IMR-90 (cell line): ENCODE measurements at regions not wholly inside any gene's neighbourhood (a gene's known extent, or its start where the extent isn't known, plus 50 kb on each side); places are given as distances from the start of the nearest gene placed in this dataset.

ENCODE experiments used
- ATAC-seq: fragments of 200-7000 bp; cut with Tn5 transposase; 2 replicates; pipeline ENCODE4 v1.9.1; 2020; ENCODE audit warnings: low read depth, mild to moderate bottlenecking, moderate library complexity
- BruUV-seq: library from RNA; stranded (reverse); fragments of 400-500 nt; replicated peaks from 2 replicates; lab custom pipeline; 2021; lab: Mats Ljungman, UMichigan
- CTCF ChIA-PET: fragments of 300-600 bp; formaldehyde crosslinking; extraction: SDS; loops from one replicate; lab custom pipeline; 2021; ENCODE audit warnings: antibody characterized with exemption; lab: Yijun Ruan, JAX
- POLR2A ChIA-PET: fragments of 300-600 bp; sonication (Branson Sonifier 250); formaldehyde crosslinking; loops from one replicate; lab custom pipeline; 2022; ENCODE audit warnings: antibody characterized with exemption; ENCODE audit not compliant: unreplicated experiment; lab: Charles Lee
- DNase-seq: peaks from one replicate; pipeline ENCODE4 v3.0.0; 2013
- H2AFZ ChIP-seq: replicated peaks from 2 replicates; pipeline ENCODE3; 2013; ENCODE audit warnings: low read length, mild to moderate bottlenecking; ENCODE audit not compliant: poor library complexity
- H2AK5ac ChIP-seq: 2 replicates; pipeline ENCODE4 v1.6.1; 2013; ENCODE audit warnings: low read depth, low read length, inconsistent platforms
- H2AK9ac ChIP-seq: replicated peaks from 2 replicates; pipeline ENCODE3; 2013; ENCODE audit warnings: mild to moderate bottlenecking, low read depth, low read length, moderate library complexity; ENCODE audit not compliant: poor library complexity
- H2BK120ac ChIP-seq: 2 replicates; pipeline ENCODE4 v1.6.1; 2013; ENCODE audit warnings: low read depth, low read length, inconsistent platforms
- H2BK15ac ChIP-seq: 3 replicates; pipeline ENCODE4 v1.6.1; 2013; ENCODE audit warnings: low read depth, low read length, inconsistent platforms
- H2BK20ac ChIP-seq: 2 replicates; pipeline ENCODE4 v1.6.1; 2013; ENCODE audit warnings: low read depth, mild to moderate bottlenecking, inconsistent platforms, low read length, moderate library complexity
- H2BK5ac ChIP-seq: 2 replicates; pipeline ENCODE4 v1.6.1; 2013; ENCODE audit warnings: mild to moderate bottlenecking, low read depth, low read length, inconsistent platforms; ENCODE audit not compliant: poor library complexity, severe bottlenecking
- H3K14ac ChIP-seq: replicated peaks from 2 replicates; pipeline ENCODE4 v1.6.1; 2013; ENCODE audit warnings: low read depth, low read length, inconsistent platforms
- H3K18ac ChIP-seq: 2 replicates; pipeline ENCODE4 v1.6.1; 2013; ENCODE audit warnings: low read depth, low read length, control low read depth
- H3K23ac ChIP-seq: 2 replicates; pipeline ENCODE4 v1.6.1; 2013; ENCODE audit warnings: low read depth, low read length, inconsistent platforms
- H3K27ac ChIP-seq: 2 replicates; pipeline ENCODE4 v1.5.1; 2013; ENCODE audit warnings: mild to moderate bottlenecking, control low read depth, low read length; ENCODE audit not compliant: insufficient read depth
- H3K27me3 ChIP-seq: 2 replicates; pipeline ENCODE4 v1.6.1; 2013; ENCODE audit warnings: low read length; ENCODE audit not compliant: control insufficient read depth, insufficient read depth
- H3K36me3 ChIP-seq: 2 replicates; pipeline ENCODE4 v1.6.1; 2013; ENCODE audit warnings: low read length, mixed read lengths; ENCODE audit not compliant: control insufficient read depth, insufficient read depth
- H3K4ac ChIP-seq: 2 replicates; pipeline ENCODE4 v1.6.1; 2013; ENCODE audit warnings: low read depth, low read length, inconsistent platforms
- H3K4me1 ChIP-seq: 2 replicates; pipeline ENCODE4 v1.6.1; 2013; ENCODE audit warnings: low read length, mixed read lengths; ENCODE audit not compliant: control insufficient read depth, insufficient read depth
- H3K4me2 ChIP-seq: 2 replicates; pipeline ENCODE4 v1.6.1; 2013; ENCODE audit warnings: low read depth, mild to moderate bottlenecking, control low read depth, low read length, moderate library complexity
- H3K4me3 ChIP-seq: 2 replicates; pipeline ENCODE4 v1.5.1; 2013; ENCODE audit warnings: low read depth, mild to moderate bottlenecking, control low read depth, low read length, moderate library complexity; ENCODE audit not compliant: insufficient read depth
- H3K56ac ChIP-seq: 2 replicates; pipeline ENCODE4 v1.6.1; 2013; ENCODE audit warnings: low read length, inconsistent platforms; ENCODE audit not compliant: insufficient read depth; ENCODE audit errors: extremely low read depth
- H3K79me1 ChIP-seq, 2 experiments: 2 replicates each; pipeline ENCODE4 v1.6.1; 2013; ENCODE audit warnings: low read length in 2 of 2, inconsistent platforms in 1 of 2, low read depth in 1 of 2
- H3K9ac ChIP-seq: 2 replicates; pipeline ENCODE4 v1.6.1; 2013; ENCODE audit warnings: low read depth, low read length, control low read depth
- H3K9me1 ChIP-seq: 2 replicates; pipeline ENCODE4 v1.6.1; 2013; ENCODE audit warnings: low read length, inconsistent platforms; ENCODE audit not compliant: insufficient read depth
- H3K9me3 ChIP-seq: 2 replicates; pipeline ENCODE4 v1.6.1; 2013; ENCODE audit warnings: low read length; ENCODE audit not compliant: control insufficient read depth, insufficient read depth
- H4K20me1 ChIP-seq: 2 replicates; pipeline ENCODE4 v1.6.1; 2013; ENCODE audit warnings: low read length, inconsistent platforms; ENCODE audit not compliant: insufficient read depth
- H4K5ac ChIP-seq: 2 replicates; pipeline ENCODE4 v1.6.1; 2013; ENCODE audit warnings: mild to moderate bottlenecking, low read depth, low read length, control low read depth
- H4K8ac ChIP-seq, 2 experiments: 2 replicates each; pipeline ENCODE4 v1.6.1; 2013; ENCODE audit warnings: low read depth in 2 of 2, low read length in 2 of 2, control low read depth in 1 of 2, inconsistent platforms in 1 of 2
- H4K91ac ChIP-seq: 2 replicates; pipeline ENCODE4 v1.6.1; 2013; ENCODE audit warnings: low read depth, low read length, inconsistent platforms; ENCODE audit not compliant: insufficient read depth
- CEBPB ChIP-seq: IDR thresholded peaks from 2 replicates; pipeline ENCODE4 v1.6.1; 2012; ENCODE audit warnings: low read depth, low read length, improper control_type of control experiment
- ELK1 ChIP-seq: fragments of 150-350 bp; IDR thresholded peaks from 2 replicates; pipeline ENCODE4 v1.6.1; 2016; ENCODE audit warnings: low read depth, mild to moderate bottlenecking, low read length, moderate library complexity, borderline replicate concordance
- MXI1 ChIP-seq: IDR thresholded peaks from 2 replicates; pipeline ENCODE4 v1.6.1; 2012; ENCODE audit warnings: low read depth, mild to moderate bottlenecking, low read length, moderate library complexity, borderline replicate concordance
- NFE2L2 ChIP-seq: fragments of 150-350 bp; IDR thresholded peaks from 2 replicates; pipeline ENCODE4 v1.6.1; 2016; ENCODE audit warnings: low read depth, mild to moderate bottlenecking, low read length
- RFX5 ChIP-seq: IDR thresholded peaks from 2 replicates; pipeline ENCODE4 v1.8.0; 2012; ENCODE audit warnings: low read depth, mild to moderate bottlenecking, low read length, moderate library complexity
- WGBS, 2 experiments: methylation state at CpG; one replicate each; pipeline versions ENCODE4 v1.1.5 to v1.1.7; 2013; ENCODE audit warnings: missing lambda C conversion rate in 2 of 2; ENCODE audit not compliant: insufficient read length in 1 of 2; ENCODE audit errors: extremely low coverage in 2 of 2; 5-methylcytosine and 5-hydroxymethylcytosine counted together
- dilution Hi-C: fragments of 300-500 bp; cut with HindIII; formaldehyde crosslinking; loops from one replicate; pipeline ENCODE4 v1.14.3; 2018; ENCODE audit warnings: low sequenced_read_pairs; ENCODE audit not compliant: unreplicated experiment
- in situ Hi-C: fragments of 300-500 bp; cut with MboI; formaldehyde crosslinking; loops from 3 replicates; pipeline ENCODE4 v1.14.3; 2019; ENCODE audit warnings: low sequenced_read_pairs, inconsistent platforms, mixed read lengths
- intact Hi-C: fragments of 100-400 bp; cut with micrococcal nuclease; formaldehyde crosslinking; loops from 2 replicates; pipeline ENCODE4 v1.10.0; 2022

- DNase-seq (no peak), ATAC-seq (no peak)
- Histone ChIP-seq H3K23ac (no peak overlapping the region), H3K9me3 (no peaks in the 10 kb centered on the region; the same call in 1 of the 2 replicates), H4K20me1 (no peaks in the 10 kb centered on the region; the same call in 1 of the 2 replicates), H2BK15ac (no peak overlapping the region), H2AK5ac (no peak overlapping the region), H4K5ac (no peak overlapping the region), H3K4me3 (no peak overlapping the region), H3K56ac (no peak overlapping the region), H3K36me3 (no peaks in the 10 kb centered on the region), H4K8ac (no peak overlapping the region), H3K79me1 (no peaks in the 10 kb centered on the region), H2BK20ac (no peak overlapping the region), H3K4me2 (no peak overlapping the region), H3K27ac (no peak overlapping the region), H3K9ac (no peak overlapping the region), H3K27me3 (peaks cover 27% of the 10 kb centered on the region), H2AK9ac (peak overlapping the region; percentile 28), H2BK5ac (no peak overlapping the region), H4K91ac (no peak overlapping the region), H3K4me1 (no peaks in the 10 kb centered on the region), H3K18ac (no peak overlapping the region), H3K9me1 (0 out of 2 replicates have a peak, but pooled peaks cover 4% of the 10 kb centered on the region), H2AFZ (no peak overlapping the region), H2BK120ac (no peak overlapping the region), H3K14ac (no peak overlapping the region), H3K4ac (no peak overlapping the region)
- no TSS peak for BruUV-seq
- ChIA-PET CTCF (no interaction called here), POLR2A (no interaction called here)
- TF ChIP-seq NFE2L2 (no peak), MXI1 (no peak), RFX5 (no peak), CEBPB (no peak), ELK1 (no peak)
- in situ Hi-C loops, result no loop called here
- WGBS, 2 experiments, result 88% methylated on average over 30 of the region's 57 CpGs; no CpG with 5 or more reads in 1 of the 2 experiments
- intact Hi-C loops, result no loop called here
- dilution Hi-C loops, result no loop called here
These were observed 79.7 kb downstream of the FOXL3 start for GRCh38 chr7:369476-370258.
